Thymus (tissue), 11 donors: ENCODE measurements at regions not wholly inside any gene's neighbourhood (a gene's known extent, or its start where the extent isn't known, plus 50 kb on each side); places are given as distances from the start of the nearest gene placed in this dataset.
"Not testable (repeated sequence)": the region's sequence is repeated elsewhere in the genome, so short reads cannot be mapped to it uniquely, and the experiment has no call there.

Experiments used
- DNase-seq, 9 donors: peaks; one replicate each; pipeline ENCODE4 v3.0.0-alpha.2; 2013; ENCODE audit warnings: low spot score in 9 of 9, low read depth in 6 of 9, missing footprints in 1 of 9
- H3K27ac ChIP-seq, 2 donors: one replicate each; pipeline ENCODE4 v1.5.1; 2013; ENCODE audit warnings: control low read depth in 1 of 2, low read depth in 1 of 2, low read length in 1 of 2, mild to moderate bottlenecking in 1 of 2, moderate library complexity in 1 of 2
- H3K27me3 ChIP-seq, 2 donors: one replicate each; pipeline ENCODE4 v1.5.1; 2013; ENCODE audit warnings: low read length in 1 of 2; ENCODE audit not compliant: control insufficient read depth in 2 of 2, insufficient read depth in 1 of 2
- H3K36me3 ChIP-seq, 2 donors: one replicate each; pipeline ENCODE4 v1.5.1; 2013; ENCODE audit warnings: low read length in 1 of 2, mild to moderate bottlenecking in 1 of 2, moderate library complexity in 1 of 2; ENCODE audit not compliant: control insufficient read depth in 2 of 2, insufficient read depth in 2 of 2
- H3K4me1 ChIP-seq, 2 donors: one replicate each; pipeline ENCODE4 v1.5.1; 2013; ENCODE audit warnings: low read length in 2 of 2; ENCODE audit not compliant: control insufficient read depth in 2 of 2, insufficient read depth in 2 of 2
- H3K4me3 ChIP-seq, 2 donors: one replicate each; pipeline ENCODE4 v1.5.1; 2013; ENCODE audit warnings: low read length in 2 of 2, control low read depth in 1 of 2, mild to moderate bottlenecking in 1 of 2
- H3K9me3 ChIP-seq, 2 donors: one replicate each; pipeline ENCODE4 v1.5.1; 2013; ENCODE audit warnings: low read length in 1 of 2, mild to moderate bottlenecking in 1 of 2; ENCODE audit not compliant: control insufficient read depth in 2 of 2, insufficient read depth in 1 of 2
- WGBS: extraction: QIAGEN DNeasy Blood & Tissue Kit; methylation state at CpG from one replicate; pipeline ENCODE4 v1.1.7; 2013; 5-methylcytosine and 5-hydroxymethylcytosine counted together
- donor health status: healthy.

- H3K27me3 ChIP-seq = peaks cover 0 to 42% of the 10 kb centered on the region in 2 donors
- 94% methylated on average over 3 of the region's 3 CpGs for WGBS
These were observed 78.8 kb upstream of the IFNAR2 start for GRCh38 chr21:33150968-33151367.

GRCh38 chr21:33151941-33152731, 77.6 kb upstream of the IFNAR2 start:
- no peak for DNase-seq
- 30% methylated on average over 32 of the region's 32 CpGs for WGBS
- no peaks in the 10 kb centered on the region for H3K4me1 ChIP-seq
- H3K9me3 ChIP-seq = no peaks in the 10 kb centered on the region
- no peak overlapping the region for H3K27ac ChIP-seq
- H3K4me3 ChIP-seq = no peak overlapping the region
- peaks cover 0 to 39% of the 10 kb centered on the region in 2 donors for H3K27me3 ChIP-seq
- H3K36me3 ChIP-seq = no peaks in the 10 kb centered on the region

More at GRCh38 chr21:33150968-33151367, 78.8 kb upstream of the IFNAR2 start:
- not testable (repeated sequence) for H3K4me1 ChIP-seq, H3K27ac ChIP-seq, DNase-seq, H3K36me3 ChIP-seq, H3K4me3 ChIP-seq, H3K9me3 ChIP-seq

GRCh38 chr21:33152732-33153130, 77.0 kb upstream of the IFNAR2 start:
- Histone ChIP-seq H3K4me3 (no peak overlapping the region), H3K9me3 (no peaks in the 10 kb centered on the region), H3K27me3 (peaks cover 0 to 40% of the 10 kb centered on the region in 2 donors), H3K36me3 (no peaks in the 10 kb centered on the region), H3K27ac (no peak overlapping the region), H3K4me1 (no peaks in the 10 kb centered on the region)
- 98% methylated on average over 13 of the region's 13 CpGs for WGBS
- DNase-seq = no peak

- Histone ChIP-seq H3K36me3 (no peaks in the 10 kb centered on the region), H3K4me1 (no peaks in the 10 kb centered on the region), H3K27ac (no peak overlapping the region), H3K9me3 (peaks cover 1 to 6% of the 10 kb centered on the region in 2 donors), H3K4me3 (no peak overlapping the region), H3K27me3 (peaks cover 0 to 40% of the 10 kb centered on the region in 2 donors)
- 94% methylated on average over 1 of the region's 1 CpG for WGBS
- DNase-seq = no peak
These were observed 74.7 kb upstream of the IFNAR2 start for GRCh38 chr21:33155005-33155404.

GRCh38 chr21:33155422-33155821, 74.3 kb upstream of the IFNAR2 start:
- WGBS = 81% methylated on average over 6 of the region's 6 CpGs
- Histone ChIP-seq H3K4me3 (no peak overlapping the region), H3K27ac (no peak overlapping the region), H3K36me3 (no peaks in the 10 kb centered on the region), H3K4me1 (no peaks in the 10 kb centered on the region), H3K9me3 (peaks cover 1 to 6% of the 10 kb centered on the region in 2 donors), H3K27me3 (peaks cover 0 to 40% of the 10 kb centered on the region in 2 donors)
- DNase-seq = no peak

- 20% methylated on average over 3 of the region's 3 CpGs for WGBS
- peak in 2 of 9 donors; percentile 11 to 13 for DNase-seq
These were observed 72.4 kb upstream of the IFNAR2 start for GRCh38 chr21:33157303-33157702.

GRCh38 chr21:33158654-33159053, 71.1 kb upstream of the IFNAR2 start:
- Histone ChIP-seq H3K4me1 (no peaks in the 10 kb centered on the region), H3K27me3 (peaks cover 0 to 23% of the 10 kb centered on the region in 2 donors), H3K27ac (no peak overlapping the region), H3K9me3 (peaks cover 1 to 6% of the 10 kb centered on the region in 2 donors), H3K36me3 (no peaks in the 10 kb centered on the region), H3K4me3 (no peak overlapping the region)
- DNase-seq = no peak
- WGBS = 98% methylated on average over 1 of the region's 1 CpG

More at GRCh38 chr21:33157303-33157702, 72.4 kb upstream of the IFNAR2 start:
- no peaks in the 10 kb centered on the region for H3K36me3 ChIP-seq
- H3K27me3 ChIP-seq = peaks cover 0 to 31% of the 10 kb centered on the region in 2 donors
- H3K4me3 ChIP-seq = no peak overlapping the region
- H3K9me3 ChIP-seq = peaks cover 1 to 6% of the 10 kb centered on the region in 2 donors
- no peak overlapping the region for H3K27ac ChIP-seq
- H3K4me1 ChIP-seq = no peaks in the 10 kb centered on the region

GRCh38 chr21:33162436-33162951, 67.2 kb upstream of the IFNAR2 start:
- no peaks in the 10 kb centered on the region for H3K36me3 ChIP-seq
- peaks cover 1 to 6% of the 10 kb centered on the region in 2 donors for H3K9me3 ChIP-seq
- no peak for DNase-seq
- no peak overlapping the region for H3K27ac ChIP-seq
- H3K4me3 ChIP-seq = no peak overlapping the region
- 80% methylated on average over 15 of the region's 15 CpGs for WGBS
- no peaks in the 10 kb centered on the region for H3K4me1 ChIP-seq
- H3K27me3 ChIP-seq = peaks cover 0 to 19% of the 10 kb centered on the region in 2 donors

- WGBS = 89% methylated on average over 6 of the region's 6 CpGs
- Histone ChIP-seq H3K4me1 (no peaks in the 10 kb centered on the region), H3K36me3 (no peaks in the 10 kb centered on the region), H3K27ac (no peak overlapping the region), H3K9me3 (no peaks in the 10 kb centered on the region), H3K27me3 (peaks cover 0 to 34% of the 10 kb centered on the region in 2 donors), H3K4me3 (no peak overlapping the region)
- DNase-seq = no peak
These were observed 60.9 kb upstream of the IFNAR2 start for GRCh38 chr21:33168886-33169285.
